Right lobe of liver (tissue), 6 donors: ENCODE measurements at regions not wholly inside any gene's neighbourhood (a gene's known extent, or its start where the extent isn't known, plus 50 kb on each side); places are given as distances from the start of the nearest gene placed in this dataset.
"Not testable (repeated sequence)": the region's sequence is repeated elsewhere in the genome, so short reads cannot be mapped to it uniquely, and the experiment has no call there.

Experiments
- ATAC-seq, 4 donors: fragments of 200-7000 bp; cut with Tn5 transposase; one replicate each; pipeline ENCODE4 v1.9.1; 2020; ENCODE audit warnings: mild to moderate bottlenecking in 4 of 4, moderate library complexity in 4 of 4
- DNase-seq, 3 donors: peaks; one replicate each; pipeline ENCODE4 v3.0.0-alpha.2; 2020
- H3K27ac ChIP-seq, 3 donors: fragments of 200-600 bp; one replicate each; pipeline ENCODE4 v1.8.0; 2022
- H3K27me3 ChIP-seq, 2 donors: fragments of 200-600 bp; one replicate each; pipeline ENCODE4 v1.8.0; 2022
- H3K36me3 ChIP-seq, 4 donors: fragments of 200-600 bp; sonication (generic) in 1 of 4; one replicate each; pipeline versions ENCODE4 v1.5.1 to v1.8.0; 2017 to 2022; ENCODE audit warnings: control low read depth in 1 of 4
- H3K4me1 ChIP-seq, 4 donors: fragments of 200-600 bp; sonication (generic) in 1 of 4; one replicate each; pipeline versions ENCODE4 v1.5.1 to v1.8.0; 2017 to 2022; ENCODE audit warnings: control low read depth in 1 of 4
- H3K4me3 ChIP-seq, 3 donors: fragments of 200-600 bp; one replicate each; pipeline ENCODE4 v1.8.0; 2022
- H3K9me3 ChIP-seq, 4 donors: fragments of 200-600 bp; sonication (generic) in 1 of 4; one replicate each; pipeline versions ENCODE4 v1.5.1 to v1.8.0; 2017 to 2022; ENCODE audit warnings: control low read depth in 1 of 4
- CTCF ChIP-seq, 4 donors: fragments of 200-600 bp in 3 of 4; fragments of 450-650 bp in 1 of 4; IDR thresholded peaks; one replicate each; pipeline versions ENCODE4 v1.5.1 to v1.8.0; 2016 to 2022; ENCODE audit warnings: antibody characterized with exemption in 4 of 4, mild to moderate bottlenecking in 2 of 4
- POLR2A ChIP-seq: fragments of 450-650 bp; IDR thresholded peaks from one replicate; pipeline ENCODE4 v1.6.1; 2017; ENCODE audit warnings: antibody characterized with exemption, mild to moderate bottlenecking
- WGBS: methylation state at CpG from one replicate; pipeline ENCODE4 v1.1.6; 2018; ENCODE audit warnings: low coverage, low lambda C conversion rate; ENCODE audit not compliant: insufficient coverage; ENCODE audit errors: missing lambda C conversion rate; 5-methylcytosine and 5-hydroxymethylcytosine counted together
- intact Hi-C, 2 donors: fragments of 100-400 bp; cut with DNase I; formaldehyde crosslinking; loops; one replicate each; pipeline versions ENCODE4 v1.11.2 to v1.14.1; 2022
- donor health status: DM: no; HTN: yes; CAD: no.
- donor health status: DM: no; HTN: no; CAD: no.
- donor health status: DM: no; HTN: no; CAD: no.
- donor health status: DM: no; HTN: yes; CAD: no.
- donor health status: DM: no; HTN: yes; CAD: no.

- H3K27me3 ChIP-seq, DNase-seq, H3K9me3 ChIP-seq, H3K4me3 ChIP-seq, ATAC-seq, H3K4me1 ChIP-seq, H3K27ac ChIP-seq, H3K36me3 ChIP-seq, intact Hi-C loops: not testable (repeated sequence)
- 71% methylated on average over 12 of the region's 12 CpGs for WGBS
Measured at GRCh38 chr1:2851918-2852317, 50.4 kb upstream of the TTC34 start.

GRCh38 chr1:2853711-2854110 is 52.2 kb upstream of the TTC34 start:
- peak in 2 of 3 donors; percentile 9 to 33 for DNase-seq
- intact Hi-C loops: no loop called here
- TF ChIP-seq POLR2A (no peak), CTCF (IDR thresholded peaks at IDR 0.05) (no peak)
- Histone ChIP-seq H3K4me3 (no peak overlapping the region), H3K27me3 (no peaks in the 10 kb centered on the region), H3K4me1 (no peaks in the 10 kb centered on the region), H3K36me3 (no peaks in the 10 kb centered on the region), H3K27ac (no peak overlapping the region), H3K9me3 (no peaks in the 10 kb centered on the region)
- 47% methylated on average over 6 of the region's 9 CpGs for WGBS
- ATAC-seq: no peak

GRCh38 chr1:2854151-2854550 is 52.7 kb upstream of the TTC34 start:
- Histone ChIP-seq H3K36me3 (no peaks in the 10 kb centered on the region), H3K27ac (no peak overlapping the region), H3K27me3 (no peaks in the 10 kb centered on the region), H3K4me3 (no peak overlapping the region), H3K4me1 (no peaks in the 10 kb centered on the region), H3K9me3 (no peaks in the 10 kb centered on the region)
- DNase-seq (peak in 2 of 3 donors; percentile 12 to 27), ATAC-seq (no peak)
- 61% methylated on average over 7 of the region's 13 CpGs for WGBS
- TF ChIP-seq POLR2A (no peak), CTCF (IDR thresholded peaks at IDR 0.05) (no peak)
- intact Hi-C loops: no loop called here

- H3K4me3 ChIP-seq: no peak overlapping the region
- intact Hi-C loops: no loop called here
- ATAC-seq (no peak), DNase-seq (peak in 2 of 3 donors; percentile 10 to 31)
- TF ChIP-seq CTCF (IDR thresholded peaks at IDR 0.05) (no peak), POLR2A (no peak)
- H3K27ac ChIP-seq: no peak overlapping the region
- no peaks in the 10 kb centered on the region for H3K27me3 ChIP-seq
- H3K4me1 ChIP-seq: no peaks in the 10 kb centered on the region
- no peaks in the 10 kb centered on the region for H3K36me3 ChIP-seq
- H3K9me3 ChIP-seq: no peaks in the 10 kb centered on the region
- no CpG with 5 or more reads among the region's 11 CpGs for WGBS
Measured at GRCh38 chr1:2854611-2855010, 53.1 kb upstream of the TTC34 start.

GRCh38 chr1:2855206-2856065 is 53.9 kb upstream of the TTC34 start:
- no peaks in the 10 kb centered on the region for H3K36me3 ChIP-seq
- 42% methylated on average over 15 of the region's 57 CpGs for WGBS
- H3K27me3 ChIP-seq: no peaks in the 10 kb centered on the region
- TF ChIP-seq POLR2A (no peak), CTCF (IDR thresholded peaks at IDR 0.05) (no peak)
- ATAC-seq (no peak), DNase-seq (peak in 2 of 3 donors; percentile 8 to 34)
- no peaks in the 10 kb centered on the region for H3K4me1 ChIP-seq
- H3K4me3 ChIP-seq: no peak overlapping the region
- intact Hi-C loops: no loop called here
- H3K27ac ChIP-seq: no peak overlapping the region
- H3K9me3 ChIP-seq: no peaks in the 10 kb centered on the region
